ENCODE measurements at regions not wholly inside any gene's neighbourhood (a gene's known extent, or its start where the extent isn't known, plus 50 kb on each side); places are given as distances from the start of the nearest gene placed in this dataset.

DNA sequence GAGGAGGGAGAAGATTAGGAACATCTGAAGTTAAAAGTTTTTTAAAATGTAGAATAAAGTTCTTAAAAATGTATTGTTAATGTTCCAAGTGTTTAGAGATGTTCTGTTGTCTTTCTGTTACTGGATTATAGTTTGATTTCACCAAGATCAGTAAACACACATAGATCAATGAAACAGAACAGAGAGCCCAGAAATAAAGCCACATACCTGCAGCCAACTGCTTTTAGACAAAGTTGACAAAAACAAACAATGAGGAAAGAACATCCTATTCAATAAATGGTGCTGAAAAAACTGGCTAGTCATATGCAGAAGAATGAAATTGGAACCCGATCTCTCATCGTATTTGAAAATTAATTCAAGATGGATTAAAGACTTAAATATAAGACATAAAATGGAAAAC, 966.3 kb upstream of the POU3F4 start (continued):
- TF ChIP-seq, protein P1, sequence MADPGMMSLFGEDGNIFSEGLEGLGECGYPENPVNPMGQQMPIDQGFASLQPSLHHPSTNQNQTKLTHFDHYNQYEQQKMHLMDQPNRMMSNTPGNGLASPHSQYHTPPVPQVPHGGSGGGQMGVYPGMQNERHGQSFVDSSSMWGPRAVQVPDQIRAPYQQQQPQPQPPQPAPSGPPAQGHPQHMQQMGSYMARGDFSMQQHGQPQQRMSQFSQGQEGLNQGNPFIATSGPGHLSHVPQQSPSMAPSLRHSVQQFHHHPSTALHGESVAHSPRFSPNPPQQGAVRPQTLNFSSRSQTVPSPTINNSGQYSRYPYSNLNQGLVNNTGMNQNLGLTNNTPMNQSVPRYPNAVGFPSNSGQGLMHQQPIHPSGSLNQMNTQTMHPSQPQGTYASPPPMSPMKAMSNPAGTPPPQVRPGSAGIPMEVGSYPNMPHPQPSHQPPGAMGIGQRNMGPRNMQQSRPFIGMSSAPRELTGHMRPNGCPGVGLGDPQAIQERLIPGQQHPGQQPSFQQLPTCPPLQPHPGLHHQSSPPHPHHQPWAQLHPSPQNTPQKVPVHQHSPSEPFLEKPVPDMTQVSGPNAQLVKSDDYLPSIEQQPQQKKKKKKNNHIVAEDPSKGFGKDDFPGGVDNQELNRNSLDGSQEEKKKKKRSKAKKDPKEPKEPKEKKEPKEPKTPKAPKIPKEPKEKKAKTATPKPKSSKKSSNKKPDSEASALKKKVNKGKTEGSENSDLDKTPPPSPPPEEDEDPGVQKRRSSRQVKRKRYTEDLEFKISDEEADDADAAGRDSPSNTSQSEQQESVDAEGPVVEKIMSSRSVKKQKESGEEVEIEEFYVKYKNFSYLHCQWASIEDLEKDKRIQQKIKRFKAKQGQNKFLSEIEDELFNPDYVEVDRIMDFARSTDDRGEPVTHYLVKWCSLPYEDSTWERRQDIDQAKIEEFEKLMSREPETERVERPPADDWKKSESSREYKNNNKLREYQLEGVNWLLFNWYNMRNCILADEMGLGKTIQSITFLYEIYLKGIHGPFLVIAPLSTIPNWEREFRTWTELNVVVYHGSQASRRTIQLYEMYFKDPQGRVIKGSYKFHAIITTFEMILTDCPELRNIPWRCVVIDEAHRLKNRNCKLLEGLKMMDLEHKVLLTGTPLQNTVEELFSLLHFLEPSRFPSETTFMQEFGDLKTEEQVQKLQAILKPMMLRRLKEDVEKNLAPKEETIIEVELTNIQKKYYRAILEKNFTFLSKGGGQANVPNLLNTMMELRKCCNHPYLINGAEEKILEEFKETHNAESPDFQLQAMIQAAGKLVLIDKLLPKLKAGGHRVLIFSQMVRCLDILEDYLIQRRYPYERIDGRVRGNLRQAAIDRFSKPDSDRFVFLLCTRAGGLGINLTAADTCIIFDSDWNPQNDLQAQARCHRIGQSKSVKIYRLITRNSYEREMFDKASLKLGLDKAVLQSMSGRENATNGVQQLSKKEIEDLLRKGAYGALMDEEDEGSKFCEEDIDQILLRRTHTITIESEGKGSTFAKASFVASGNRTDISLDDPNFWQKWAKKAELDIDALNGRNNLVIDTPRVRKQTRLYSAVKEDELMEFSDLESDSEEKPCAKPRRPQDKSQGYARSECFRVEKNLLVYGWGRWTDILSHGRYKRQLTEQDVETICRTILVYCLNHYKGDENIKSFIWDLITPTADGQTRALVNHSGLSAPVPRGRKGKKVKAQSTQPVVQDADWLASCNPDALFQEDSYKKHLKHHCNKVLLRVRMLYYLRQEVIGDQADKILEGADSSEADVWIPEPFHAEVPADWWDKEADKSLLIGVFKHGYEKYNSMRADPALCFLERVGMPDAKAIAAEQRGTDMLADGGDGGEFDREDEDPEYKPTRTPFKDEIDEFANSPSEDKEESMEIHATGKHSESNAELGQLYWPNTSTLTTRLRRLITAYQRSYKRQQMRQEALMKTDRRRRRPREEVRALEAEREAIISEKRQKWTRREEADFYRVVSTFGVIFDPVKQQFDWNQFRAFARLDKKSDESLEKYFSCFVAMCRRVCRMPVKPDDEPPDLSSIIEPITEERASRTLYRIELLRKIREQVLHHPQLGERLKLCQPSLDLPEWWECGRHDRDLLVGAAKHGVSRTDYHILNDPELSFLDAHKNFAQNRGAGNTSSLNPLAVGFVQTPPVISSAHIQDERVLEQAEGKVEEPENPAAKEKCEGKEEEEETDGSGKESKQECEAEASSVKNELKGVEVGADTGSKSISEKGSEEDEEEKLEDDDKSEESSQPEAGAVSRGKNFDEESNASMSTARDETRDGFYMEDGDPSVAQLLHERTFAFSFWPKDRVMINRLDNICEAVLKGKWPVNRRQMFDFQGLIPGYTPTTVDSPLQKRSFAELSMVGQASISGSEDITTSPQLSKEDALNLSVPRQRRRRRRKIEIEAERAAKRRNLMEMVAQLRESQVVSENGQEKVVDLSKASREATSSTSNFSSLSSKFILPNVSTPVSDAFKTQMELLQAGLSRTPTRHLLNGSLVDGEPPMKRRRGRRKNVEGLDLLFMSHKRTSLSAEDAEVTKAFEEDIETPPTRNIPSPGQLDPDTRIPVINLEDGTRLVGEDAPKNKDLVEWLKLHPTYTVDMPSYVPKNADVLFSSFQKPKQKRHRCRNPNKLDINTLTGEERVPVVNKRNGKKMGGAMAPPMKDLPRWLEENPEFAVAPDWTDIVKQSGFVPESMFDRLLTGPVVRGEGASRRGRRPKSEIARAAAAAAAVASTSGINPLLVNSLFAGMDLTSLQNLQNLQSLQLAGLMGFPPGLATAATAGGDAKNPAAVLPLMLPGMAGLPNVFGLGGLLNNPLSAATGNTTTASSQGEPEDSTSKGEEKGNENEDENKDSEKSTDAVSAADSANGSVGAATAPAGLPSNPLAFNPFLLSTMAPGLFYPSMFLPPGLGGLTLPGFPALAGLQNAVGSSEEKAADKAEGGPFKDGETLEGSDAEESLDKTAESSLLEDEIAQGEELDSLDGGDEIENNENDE (IDR thresholded peaks at IDR 0.05; ENCODE audit: insufficient replicate concordance, low read length), result no peak
- TF ChIP-seq POLR2A (IDR thresholded peaks at IDR 0.05; ENCODE audit: control extremely low read depth in 1 of 2, low read depth in 2 of 2, low read length in 2 of 2), result no peak
- TF ChIP-seq, protein P2, sequence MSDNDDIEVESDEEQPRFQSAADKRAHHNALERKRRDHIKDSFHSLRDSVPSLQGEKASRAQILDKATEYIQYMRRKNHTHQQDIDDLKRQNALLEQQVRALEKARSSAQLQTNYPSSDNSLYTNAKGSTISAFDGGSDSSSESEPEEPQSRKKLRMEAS (IDR thresholded peaks at IDR 0.05), result no peak
- no peak for TF ChIP-seq HDAC2 (IDR thresholded peaks at IDR 0.05; ENCODE audit: borderline replicate concordance in 1 of 2, low read depth in 2 of 2, low read length in 2 of 2)
- TF ChIP-seq TEAD4 (IDR thresholded peaks at IDR 0.05; ENCODE audit: low read depth, low read length), result no peak
- TF ChIP-seq ZNF274 (IDR thresholded peaks at IDR 0.05; ENCODE audit: borderline replicate concordance, extremely low read depth, low read length), result no peak
- TF ChIP-seq CHD1 (IDR thresholded peaks at IDR 0.05; ENCODE audit: low read depth, low read length), result no peak
- no peak for TF ChIP-seq SP1 (IDR thresholded peaks at IDR 0.05; ENCODE audit: low read depth, low read length)
- no peak for TF ChIP-seq GTF2F1 (IDR thresholded peaks at IDR 0.05; ENCODE audit: borderline replicate concordance, low read depth, low read length)
- TF ChIP-seq KDM5A (IDR thresholded peaks at IDR 0.05; ENCODE audit: low read length), result no peak
- TF ChIP-seq SIRT6 (IDR thresholded peaks at IDR 0.05; ENCODE audit: low read length), result no peak
- TF ChIP-seq NANOG (IDR thresholded peaks at IDR 0.05; ENCODE audit: insufficient read depth, low read depth, low read length, poor library complexity, severe bottlenecking), result no peak
- no peak for TF ChIP-seq SUZ12 (IDR thresholded peaks at IDR 0.05; ENCODE audit: low read length)

Measured in H1 (cell line).